PC-3 (cell line): ENCODE measurements at regions not wholly inside any gene's neighbourhood (a gene's known extent, or its start where the extent isn't known, plus 50 kb on each side); places are given as distances from the start of the nearest gene placed in this dataset.

ENCODE experiments used
- CTCF ChIP-seq: fragments of 300-600 bp; sonication (generic); conservative IDR thresholded peaks from 2 replicates; pipeline ENCODE4 v1.5.1; 2017; ENCODE audit warnings: antibody characterized with exemption, low read depth, mild to moderate bottlenecking, low read length
- EZH2 ChIP-seq: fragments of 300-600 bp; sonication (generic); IDR thresholded peaks from one replicate; pipeline ENCODE4 v1.6.1; 2017; ENCODE audit warnings: antibody characterized with exemption, mild to moderate bottlenecking, low read length; ENCODE audit not compliant: unreplicated experiment

- TF ChIP-seq CTCF: no peak
- no peak for TF ChIP-seq EZH2
Measured at GRCh38 chr1:170377896-170378634, 153.9 kb upstream of the GORAB start.
